ENCODE measurements at regions not wholly inside any gene's neighbourhood (a gene's known extent, or its start where the extent isn't known, plus 50 kb on each side); places are given as distances from the start of the nearest gene placed in this dataset.
A peak's percentile ranks its signal among the peaks of the same experiment; 100 is the strongest.

DNA sequence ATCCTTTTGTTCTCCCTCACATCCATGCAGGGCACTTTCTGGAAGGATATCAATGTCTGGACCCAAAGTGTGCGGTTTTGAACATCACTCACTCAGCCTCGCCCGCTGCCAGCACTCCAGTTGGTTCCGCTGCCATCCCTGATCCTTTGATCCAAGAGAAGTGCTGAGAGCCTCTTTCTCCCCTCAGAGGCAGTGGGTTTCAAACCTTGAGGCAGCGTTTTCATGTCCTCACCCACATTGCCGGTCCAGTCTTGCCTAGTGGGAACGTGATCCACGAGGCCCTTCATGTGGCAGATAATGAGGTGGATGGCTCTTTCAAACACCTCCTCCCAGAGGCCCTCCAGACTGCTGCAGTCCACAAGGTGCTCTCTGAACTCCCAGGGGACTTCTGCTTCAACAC is 122.2 kb downstream of the ACTL8 start:
- DNase-seq = no peak

DNA sequence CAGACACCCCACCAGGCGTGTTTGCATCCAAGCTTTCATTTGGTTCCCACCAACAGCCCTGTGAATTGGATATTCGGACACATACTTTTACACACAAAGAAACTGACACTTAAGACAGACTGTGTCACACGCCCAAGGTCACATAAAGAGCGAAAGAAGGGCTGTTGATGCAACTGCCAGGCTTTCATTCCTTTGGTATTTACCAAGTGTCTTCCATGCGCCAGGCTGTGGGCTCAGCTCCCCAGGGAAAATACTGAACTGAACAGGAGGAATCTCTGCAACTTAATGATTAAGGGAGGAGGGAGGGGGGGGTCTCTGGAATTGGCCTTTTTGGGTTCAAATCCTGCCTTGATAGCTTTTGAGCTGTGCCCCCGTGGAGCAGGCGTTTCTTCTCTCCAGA is 122.8 kb downstream of the ACTL8 start:
- DNase-seq = no peak

DNA sequence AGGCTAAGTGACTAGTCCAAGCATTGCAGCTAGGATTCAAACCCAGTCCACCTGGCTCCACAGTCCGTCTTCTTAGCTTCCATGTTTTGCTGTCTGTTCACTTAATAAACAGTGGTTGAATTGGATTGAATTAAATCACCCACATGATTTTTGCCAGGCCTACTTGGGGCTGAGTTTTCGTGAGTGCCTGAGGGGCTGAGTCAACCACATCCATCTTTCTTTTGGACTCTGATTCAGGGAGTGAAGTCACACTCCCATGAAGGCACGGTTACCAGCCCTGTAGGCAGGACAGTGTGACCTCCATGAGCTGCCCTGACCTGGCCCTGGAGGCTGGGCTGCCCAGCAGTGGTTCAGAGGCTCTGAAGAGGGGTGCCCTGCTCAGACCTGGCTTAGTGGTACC is 123.7 kb downstream of the ACTL8 start:
- no peak for DNase-seq

GRCh38 chr1:17880449-17880848 is 125.3 kb downstream of the ACTL8 start:
- no peak for DNase-seq

GRCh38 chr1:17881761-17882160 is 126.6 kb downstream of the ACTL8 start:
- no peak for DNase-seq

DNA sequence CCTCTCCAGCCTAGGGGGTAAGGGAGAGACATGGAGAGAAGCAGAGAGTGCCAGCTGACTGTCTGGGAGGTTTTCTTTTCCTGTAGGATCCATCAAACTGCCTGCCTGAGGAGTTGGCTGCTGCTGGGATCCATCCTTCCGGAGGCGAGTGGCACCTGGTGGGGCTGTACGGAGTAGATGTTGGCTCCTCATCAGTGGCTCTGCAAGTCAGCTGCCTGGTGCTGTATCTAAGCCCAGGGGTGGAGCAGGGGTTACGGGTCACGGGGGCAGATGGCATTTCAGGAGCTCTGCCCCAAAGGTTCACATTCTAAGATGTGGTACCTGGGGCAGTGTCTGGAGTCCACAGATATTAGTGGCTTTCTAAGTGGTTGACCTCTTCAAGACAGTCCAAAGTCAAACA is 128.0 kb downstream of the ACTL8 start:
- no peak for DNase-seq

DNA sequence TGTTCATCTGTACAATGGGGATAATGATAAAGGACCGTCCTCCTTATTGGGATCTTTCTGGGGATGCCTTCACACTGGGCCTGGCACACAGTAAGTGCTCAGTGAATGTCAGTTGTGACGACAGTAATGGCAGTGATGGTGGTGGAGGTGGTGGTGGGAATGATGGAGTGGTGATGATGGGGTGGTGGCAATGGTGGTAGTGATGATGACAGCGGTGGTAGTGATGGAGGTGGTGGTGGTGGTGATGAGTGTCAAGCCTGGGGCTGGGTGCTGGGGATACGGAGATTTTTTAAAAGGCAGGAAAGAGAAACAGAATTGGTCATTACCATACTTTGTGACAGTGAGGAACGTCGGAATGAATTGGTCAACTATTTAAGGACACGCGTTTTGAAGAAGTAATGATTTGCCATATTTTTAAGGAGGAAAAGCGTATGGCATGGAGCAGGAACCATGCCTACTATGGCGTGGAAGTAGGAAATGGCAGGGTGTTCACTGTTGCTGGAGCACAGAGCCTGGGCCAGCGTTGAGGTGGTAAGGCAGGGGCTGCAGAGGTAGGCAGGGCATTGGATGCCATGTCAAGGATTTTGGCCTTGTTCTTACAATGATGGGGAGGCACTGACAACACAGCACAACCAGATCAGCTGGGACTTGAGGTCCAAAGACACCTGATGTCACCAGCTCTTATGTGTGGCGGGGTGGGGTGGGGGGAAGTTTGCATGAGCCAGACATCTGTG is 128.7 kb downstream of the ACTL8 start:
- no peak for DNase-seq

DNA sequence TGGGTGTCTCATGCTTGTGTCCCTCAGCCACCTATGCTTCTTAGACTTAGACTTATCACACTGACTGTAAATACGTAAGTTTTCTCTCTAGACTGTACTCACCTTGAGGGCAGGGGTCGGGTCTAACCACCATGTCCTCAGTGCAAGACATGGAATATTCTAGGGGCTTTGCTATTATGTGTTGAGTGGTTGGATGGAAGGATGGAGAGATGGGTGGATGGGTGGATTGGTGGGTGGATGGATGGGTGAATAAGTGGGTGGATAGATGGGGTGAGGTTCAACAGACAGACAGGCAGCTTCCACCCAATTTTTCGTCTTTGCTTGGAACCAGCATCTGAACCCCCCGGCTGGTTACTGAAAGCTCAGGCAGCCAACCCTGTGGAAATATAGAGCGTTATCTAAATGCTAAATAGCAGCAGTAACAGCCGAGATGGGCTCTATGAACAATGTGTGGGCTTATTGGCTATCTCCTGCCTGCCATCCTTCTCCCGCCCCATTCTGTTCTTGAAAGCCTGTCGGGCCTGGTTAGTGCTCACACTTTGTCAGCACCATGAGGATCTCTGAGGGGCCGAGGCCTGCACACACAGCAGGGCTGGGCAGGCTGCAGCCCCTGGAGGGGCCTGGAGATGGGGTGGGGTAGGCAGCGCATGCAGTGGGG is 130.7 kb downstream of the ACTL8 start:
- DNase-seq = no peak

DNA sequence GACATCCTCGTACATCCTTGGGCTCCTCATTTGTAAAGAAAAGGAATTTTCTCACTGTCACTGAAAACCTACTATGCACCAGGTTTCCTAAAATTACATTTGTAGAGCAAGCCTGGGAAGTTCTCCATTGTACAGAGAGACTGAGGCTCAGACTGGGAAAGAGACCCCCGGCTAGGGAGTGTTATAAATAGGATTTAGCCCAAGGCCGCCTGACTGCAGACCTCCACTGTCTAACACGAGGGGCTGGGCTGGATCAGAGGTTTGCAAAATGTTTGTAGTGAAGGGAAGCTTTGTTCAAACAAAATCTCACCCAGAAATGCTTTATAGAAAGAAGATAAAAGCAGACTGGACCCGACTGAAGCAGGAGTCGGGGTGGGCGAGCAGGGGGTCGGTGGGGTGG is 131.3 kb downstream of the ACTL8 start:
- no peak for DNase-seq

- no peak for DNase-seq
Measured at GRCh38 chr1:17886838-17887441, 131.8 kb downstream of the ACTL8 start.

- DNase-seq = no peak
Measured at GRCh38 chr1:17887661-17888371, 132.7 kb downstream of the ACTL8 start.

DNA sequence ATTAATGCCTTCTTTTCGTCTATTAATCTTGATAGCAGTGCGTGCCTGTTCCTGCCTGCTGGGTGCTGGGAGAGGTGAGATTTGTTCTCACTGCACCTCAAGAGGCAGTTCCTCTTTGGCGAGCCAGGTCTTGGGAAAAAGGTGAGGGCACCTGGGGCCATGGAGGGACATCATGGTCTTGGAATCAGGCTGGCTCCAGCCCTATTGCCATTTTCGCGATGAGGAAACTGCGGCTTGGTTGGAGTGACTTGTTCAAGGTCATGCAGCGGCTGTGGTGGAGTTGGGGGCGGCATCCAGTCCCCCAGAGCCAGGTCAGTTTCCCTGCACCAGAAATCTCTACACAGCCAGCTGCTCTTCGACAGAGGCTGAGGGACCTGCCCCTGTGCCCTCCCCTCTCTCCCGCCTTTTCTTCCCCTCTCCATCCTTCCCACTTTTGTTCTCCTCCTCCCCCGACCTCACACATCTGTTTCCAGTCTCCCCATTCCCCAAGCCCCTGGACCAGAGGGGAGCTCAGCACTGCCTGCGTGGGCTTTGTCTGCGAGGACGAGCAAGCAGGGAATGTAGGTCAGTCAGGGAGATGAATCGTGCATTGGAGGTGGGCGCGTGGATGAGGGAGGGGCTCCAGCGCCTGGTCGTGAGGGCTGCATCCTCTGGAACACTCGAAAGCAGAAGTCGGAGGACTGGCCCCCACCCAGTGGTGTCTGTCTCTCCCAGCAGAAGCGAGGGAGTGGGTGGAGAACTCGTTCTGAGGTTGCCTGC is 135.1 kb downstream of the ACTL8 start:
- peak in 1 of 56 donors; percentile 4 for DNase-seq

GRCh38 chr1:17890815-17891191 is 135.7 kb downstream of the ACTL8 start:
- DNase-seq = no peak

DNA sequence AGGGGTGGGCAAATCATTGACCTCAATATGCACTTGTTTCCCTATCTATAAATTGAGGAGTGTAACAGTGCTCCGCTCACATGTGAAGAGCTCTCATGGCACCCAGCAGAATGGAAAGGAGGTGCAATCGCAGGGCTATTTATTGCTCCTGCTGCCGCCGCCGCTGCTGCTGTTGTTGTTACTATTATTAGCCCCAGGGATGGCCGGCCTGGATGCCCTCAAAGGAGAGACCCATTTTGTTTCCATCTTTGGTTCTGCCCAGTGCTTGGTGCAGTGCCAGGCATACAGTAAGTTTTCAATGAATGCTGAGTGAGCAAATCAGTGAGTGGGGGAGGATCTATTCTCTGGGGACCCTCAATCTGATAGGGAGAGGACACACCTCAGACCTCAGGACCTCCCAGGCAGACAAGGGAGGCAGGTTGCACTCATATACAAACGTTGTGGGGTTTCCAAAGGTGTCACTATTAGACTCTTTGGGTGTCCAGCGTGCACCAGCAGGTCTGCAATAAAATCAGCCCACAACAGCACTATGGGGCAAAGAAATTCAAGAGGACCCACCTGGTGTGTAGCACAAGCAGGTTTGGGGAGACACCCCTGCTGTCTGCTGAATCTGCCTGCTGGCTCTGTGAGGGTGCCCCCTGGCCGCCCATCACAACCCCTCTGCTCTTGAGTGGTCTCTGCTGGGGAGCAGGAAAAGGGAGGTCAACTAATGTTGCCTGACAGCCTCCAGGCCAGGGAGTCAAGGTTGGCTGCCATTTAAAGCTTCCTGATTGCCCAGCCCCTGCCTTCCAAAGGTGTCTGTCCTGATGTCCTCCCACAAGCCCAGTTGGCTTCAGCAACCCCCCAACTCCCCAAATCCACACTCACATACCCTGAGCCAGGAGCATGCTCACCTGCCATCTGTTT is 136.3 kb downstream of the ACTL8 start:
- peak in 1 of 56 donors; percentile 18 for DNase-seq

DNA sequence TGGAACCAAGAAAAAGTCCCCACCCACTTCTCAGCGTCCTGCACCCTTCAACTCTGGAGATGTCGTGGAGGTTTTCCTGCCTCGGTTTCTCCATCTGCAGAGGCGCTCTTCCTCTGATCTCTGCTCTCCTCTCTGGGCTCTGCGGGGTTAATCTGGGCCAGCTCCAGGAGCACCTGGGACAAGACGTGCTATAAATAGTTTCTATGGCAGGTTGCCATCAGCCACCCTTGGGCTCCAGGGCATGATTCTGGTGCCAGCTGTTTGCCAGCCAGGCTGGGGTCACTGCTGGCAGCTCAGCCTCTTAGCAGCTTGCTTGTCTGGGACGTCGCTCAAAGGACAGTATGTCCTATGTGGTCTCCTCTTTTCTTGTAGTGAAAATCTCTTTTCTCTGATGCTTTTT is 137.1 kb downstream of the ACTL8 start:
- DNase-seq = no peak

DNA sequence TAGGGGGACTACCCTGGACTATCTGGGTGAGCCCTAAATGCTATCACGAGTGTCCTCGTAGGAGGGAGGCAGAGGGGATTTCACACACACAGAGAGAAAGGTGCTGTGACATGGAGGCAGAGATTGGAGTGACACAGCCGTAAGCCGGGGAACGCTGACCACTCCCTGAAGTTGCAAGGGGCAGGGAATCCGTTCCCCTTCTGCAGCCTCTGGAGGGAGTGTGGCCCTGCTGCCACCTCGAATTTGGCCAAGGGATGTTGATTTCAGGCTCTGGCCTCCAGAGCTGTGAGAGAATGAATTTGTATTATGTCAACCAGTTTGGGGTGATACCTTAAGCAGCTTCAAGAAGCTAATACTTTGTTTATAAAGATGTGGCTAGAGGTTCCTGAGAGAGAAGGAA is 137.7 kb downstream of the ACTL8 start:
- DNase-seq = no peak

DNA sequence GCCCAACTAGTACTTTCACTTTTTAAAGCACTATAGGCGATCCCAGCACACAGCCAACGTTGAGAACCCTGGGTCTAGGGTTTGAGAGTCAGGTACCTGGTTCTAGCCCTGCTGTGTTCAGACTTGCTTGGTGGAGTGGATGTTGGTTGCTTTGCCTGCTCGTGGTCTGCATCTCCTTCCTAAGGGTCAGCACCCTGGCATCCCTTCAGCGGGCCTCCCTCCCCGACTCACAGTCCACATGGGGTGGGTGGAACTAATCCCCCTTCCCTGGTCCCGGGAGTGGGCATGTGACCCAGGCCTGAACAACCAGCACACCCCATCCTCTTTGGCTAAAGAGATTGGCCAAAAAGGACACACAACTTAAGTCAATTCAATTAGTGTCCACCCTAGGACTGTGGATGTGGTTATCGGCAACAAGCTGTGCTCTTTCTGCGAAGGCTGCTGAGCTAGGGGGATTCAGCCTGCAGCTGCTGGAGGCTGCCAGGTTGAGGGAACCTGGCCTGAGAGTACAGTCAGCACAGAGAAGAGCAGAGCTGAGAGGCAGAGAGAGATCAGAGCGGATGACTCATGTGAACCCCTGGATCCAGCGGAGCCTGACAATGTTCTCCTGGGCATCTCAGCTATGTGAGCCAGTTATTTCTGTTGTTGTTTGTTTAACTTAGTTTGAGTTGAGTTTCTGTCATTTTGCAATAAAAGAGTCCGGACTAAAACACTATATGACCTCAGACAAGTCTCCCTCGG is 138.9 kb downstream of the ACTL8 start:
- no peak for DNase-seq

- no peak for DNase-seq
Measured at GRCh38 chr1:17895401-17895800, 140.3 kb downstream of the ACTL8 start.

DNA sequence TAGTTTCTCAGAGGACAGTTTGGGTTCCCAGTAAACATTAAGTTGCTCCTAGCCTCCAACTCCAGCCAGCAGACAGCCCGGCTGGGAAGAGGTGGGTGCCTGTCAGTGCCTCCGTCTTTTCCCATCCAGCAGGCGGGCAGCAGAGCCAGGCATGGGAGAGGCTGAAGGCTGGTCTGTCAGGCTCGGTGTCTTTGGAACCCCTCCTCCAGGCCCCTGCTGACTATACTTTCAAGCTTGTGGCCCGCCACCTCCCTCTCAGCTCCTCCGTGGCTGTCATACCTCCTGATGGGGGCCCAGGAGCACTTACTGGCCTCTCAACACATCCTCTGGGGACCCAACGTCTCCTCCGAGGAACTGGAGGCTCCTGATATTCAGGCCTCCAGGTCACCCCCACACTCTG is 140.9 kb downstream of the ACTL8 start:
- DNase-seq = no peak

- no peak for DNase-seq
Measured at GRCh38 chr1:17903386-17903785, 148.3 kb downstream of the ACTL8 start.

Data from amygdala (tissue), 56 donors.